HepG2 (cell line): ENCODE measurements at regions not wholly inside any gene's neighbourhood (a gene's known extent, or its start where the extent isn't known, plus 50 kb on each side); places are given as distances from the start of the nearest gene placed in this dataset.

Experiments used
- ATAC-seq: fragments of 200-7000 bp; cut with Tn5 transposase; 3 replicates; pipeline ENCODE4 v1.9.1; 2020; ENCODE audit warnings: mild to moderate bottlenecking, moderate library complexity
- BruUV-seq: library from RNA; stranded (reverse); fragments of 400-500 nt; replicated peaks from 2 replicates; lab custom pipeline; 2021; lab: Mats Ljungman, UMichigan
- CTCF ChIA-PET: fragments of 300-600 bp; formaldehyde crosslinking; extraction: SDS; loops from one replicate; lab custom pipeline; 2021; ENCODE audit warnings: low total read pairs, inconsistent platforms, low intra/inter-chr PET ratio; lab: Yijun Ruan, JAX
- POLR2A ChIA-PET: fragments of 350-600 bp; sonication (Branson Sonifier 250); formaldehyde crosslinking; loops from one replicate; lab custom pipeline; 2020; ENCODE audit warnings: antibody characterized with exemption, inconsistent platforms; lab: Yijun Ruan, JAX
- DNase-seq: peaks from one replicate; pipeline ENCODE4 v3.0.0-alpha.2; 2015; ENCODE audit warnings: low spot score
- FAIRE-seq: peaks from 3 replicates; lab custom pipeline; 2011; peaks lifted over from hg19 to GRCh38; lab: Jason Lieb, UNC
- H2AFZ ChIP-seq: one replicate; pipeline ENCODE4 v1.6.1; 2011; ENCODE audit warnings: low read length, inconsistent platforms
- H3K27ac ChIP-seq: fragments of 300-600 bp; 3 replicates; pipeline ENCODE4 v1.8.0; 2011; ENCODE audit warnings: mixed run types, mild to moderate bottlenecking, mixed read lengths, low read length, inconsistent platforms; ENCODE audit not compliant: insufficient read depth; ENCODE audit errors: extremely low read length
- H3K27me3 ChIP-seq, 2 experiments: fragments of 200-600 bp in 1 of 2; 2 replicates in 1 of 2; 3 replicates in 1 of 2; pipeline versions ENCODE4 v1.6.0 to v1.8.0; 2011; ENCODE audit warnings: low read length in 2 of 2, mild to moderate bottlenecking in 2 of 2, moderate library complexity in 2 of 2, inconsistent platforms in 1 of 2; ENCODE audit not compliant: insufficient read depth in 2 of 2, control insufficient read depth in 1 of 2
- H3K36me3 ChIP-seq, 2 experiments: fragments of 200-600 bp in 1 of 2; replicated peaks in 1 of 2; 2 replicates in 1 of 2; 3 replicates in 1 of 2; pipeline versions ENCODE4 v1.5.1 to v1.8.0; 2011; ENCODE audit warnings: low read length in 2 of 2, inconsistent platforms in 1 of 2; ENCODE audit not compliant: insufficient read depth in 2 of 2, control insufficient read depth in 1 of 2
- H3K4me1 ChIP-seq: 2 replicates; pipeline ENCODE4 v1.5.1; 2012; ENCODE audit warnings: low read length, inconsistent platforms; ENCODE audit not compliant: insufficient read depth
- H3K4me2 ChIP-seq: 2 replicates; pipeline ENCODE4 v1.6.0; 2011; ENCODE audit warnings: low read depth, low read length, inconsistent platforms
- H3K4me3 ChIP-seq, 3 experiments: fragments of 200-600 bp in 1 of 3; sonication (generic), shearing (Covaris generic) in 1 of 3; replicated peaks in 1 of 3; 2 replicates each; pipeline ENCODE4 v1.5.1; 2011 to 2016; ENCODE audit warnings: low read length in 3 of 3, inconsistent platforms in 2 of 3, low read depth in 2 of 3, mild to moderate bottlenecking in 2 of 3, control low read depth in 1 of 3, mixed read lengths in 1 of 3; ENCODE audit not compliant: insufficient read depth in 1 of 3
- H3K79me2 ChIP-seq: one replicate; pipeline ENCODE4 v1.6.1; 2011; ENCODE audit warnings: low read length, inconsistent platforms; ENCODE audit not compliant: insufficient read depth
- H3K9ac ChIP-seq: 2 replicates; pipeline ENCODE4 v1.6.0; 2011; ENCODE audit warnings: mild to moderate bottlenecking, low read depth, low read length, inconsistent platforms; ENCODE audit not compliant: insufficient read depth
- H3K9me3 ChIP-seq: 2 replicates; pipeline ENCODE4 v1.5.1; 2012; ENCODE audit warnings: mild to moderate bottlenecking, low read length
- H4K20me1 ChIP-seq: 2 replicates; pipeline ENCODE4 v1.6.0; 2011; ENCODE audit warnings: inconsistent platforms, mild to moderate bottlenecking, low read length, moderate library complexity; ENCODE audit not compliant: insufficient read depth
- AFF4 ChIP-seq: sonication (generic); formaldehyde crosslinking; IDR thresholded peaks from 2 replicates; pipeline ENCODE4 v1.4.0; 2020; ENCODE audit warnings: missing genetic modification reagents
- FIP1L1 ChIP-seq: fragments of 200-400 bp; formaldehyde crosslinking; IDR thresholded peaks from 2 replicates; pipeline ENCODE4 v1.6.1; 2018; ENCODE audit warnings: low read depth, mild to moderate bottlenecking, low read length, moderate library complexity, borderline replicate concordance; ENCODE audit not compliant: insufficient read depth
- HNRNPH1 ChIP-seq: fragments of 200-400 bp; formaldehyde crosslinking; optimal IDR thresholded peaks from 2 replicates; pipeline ENCODE3; 2017; ENCODE audit warnings: mild to moderate bottlenecking, low read depth, low read length
- HNRNPK ChIP-seq: fragments of 200-400 bp; formaldehyde crosslinking; IDR thresholded peaks from 2 replicates; pipeline ENCODE4 v1.6.1; 2018; ENCODE audit warnings: low read length, low read depth, moderate library complexity, mild to moderate bottlenecking; ENCODE audit not compliant: poor library complexity, severe bottlenecking
- NBN ChIP-seq: fragments of 450-650 bp; conservative IDR thresholded peaks from 2 replicates; pipeline ENCODE4 v1.6.1; 2017
- PAF1 ChIP-seq: IDR thresholded peaks from 2 replicates; pipeline ENCODE4 v1.6.1; 2016; ENCODE audit warnings: missing genetic modification reagents, missing compliant biosample characterization
- RBFOX2 ChIP-seq: fragments of 200-400 bp; formaldehyde crosslinking; IDR thresholded peaks from 2 replicates; pipeline ENCODE4 v1.6.1; 2017; ENCODE audit warnings: low read depth, mild to moderate bottlenecking, low read length
- RBM39 ChIP-seq: fragments of 200-400 bp; formaldehyde crosslinking; IDR thresholded peaks from one replicate; pipeline ENCODE4 v1.6.1; 2018; ENCODE audit warnings: antibody characterized with exemption, mild to moderate bottlenecking, low read depth, low read length; ENCODE audit not compliant: poor library complexity, severe bottlenecking
- SALL2 ChIP-seq: sonication (generic); formaldehyde crosslinking; IDR thresholded peaks from 2 replicates; pipeline ENCODE4 v1.8.1; 2023; ENCODE audit warnings: mild to moderate bottlenecking, missing genetic modification reagents, inconsistent platforms
- THYN1 ChIP-seq: sonication (generic); formaldehyde crosslinking; IDR thresholded peaks from 2 replicates; pipeline ENCODE4 v1.8.1; 2023; ENCODE audit warnings: low read depth, mild to moderate bottlenecking, moderate library complexity, missing genetic modification reagents, borderline replicate concordance
- TRIM22 ChIP-seq: fragments of 450-650 bp; IDR thresholded peaks from 2 replicates; pipeline ENCODE4 v1.6.1; 2017
- ZBTB20 ChIP-seq: sonication (generic); formaldehyde crosslinking; IDR thresholded peaks from 2 replicates; pipeline ENCODE4 v1.8.1; 2023; ENCODE audit warnings: missing genetic modification reagents, low read depth, mild to moderate bottlenecking, borderline replicate concordance
- ZFAT ChIP-seq: sonication (generic); formaldehyde crosslinking; conservative IDR thresholded peaks from 2 replicates; pipeline ENCODE4 v1.8.1; 2023; ENCODE audit warnings: missing genetic modification reagents, inconsistent platforms
- ZNF207 ChIP-seq: fragments of 450-650 bp; IDR thresholded peaks from 2 replicates; pipeline ENCODE4 v1.6.1; 2016; ENCODE audit warnings: antibody characterized with exemption, borderline replicate concordance
- ZNF335 ChIP-seq: sonication (generic); formaldehyde crosslinking; IDR thresholded peaks from 2 replicates; pipeline ENCODE4 v1.4.0; 2020; ENCODE audit warnings: missing genetic modification reagents
- ZNF674 ChIP-seq: sonication (generic); formaldehyde crosslinking; IDR thresholded peaks from 2 replicates; pipeline ENCODE4 v1.5.0; 2020; ENCODE audit warnings: low read depth, mild to moderate bottlenecking, missing genetic modification reagents
- WGBS: methylation state at CpG from one replicate; pipeline ENCODE4 v1.1.6; 2017; ENCODE audit warnings: low lambda C conversion rate; 5-methylcytosine and 5-hydroxymethylcytosine counted together
- in situ Hi-C: cut with HindIII; loops from 2 replicates; pipeline ENCODE4 v1.10.0; 2017; ENCODE audit warnings: low pct_unique_long_range_greater_than_20kb; ENCODE audit not compliant: extremely low pct_ligation_motif_present
- intact Hi-C: fragments of 100-400 bp; cut with micrococcal nuclease; formaldehyde crosslinking; loops from one replicate; pipeline ENCODE4 v1.10.0; 2022; ENCODE audit not compliant: unreplicated experiment

- Histone ChIP-seq H3K9me3 (no peaks in the 10 kb centered on the region), H3K4me2 (no peak overlapping the region), H3K27ac (no peak overlapping the region), H2AFZ (no peak overlapping the region), H3K27me3 (no peaks in the 10 kb centered on the region), H3K36me3 (no peaks in the 10 kb centered on the region)
- intact Hi-C loops (no loop called here), in situ Hi-C loops (no loop called here)
- DNase-seq: no peak
- POLR2A ChIA-PET: no interaction called here
- TF ChIP-seq RBFOX2 (no peak), HNRNPH1 (no peak), HNRNPK (peak; percentile 57), FIP1L1 (no peak)
- TF ChIP-seq, all 625 proteins: peak for 1
- no peak overlapping the region for H3K4me3 ChIP-seq
- CTCF ChIA-PET: no interaction called here
- no peaks in the 10 kb centered on the region for H3K79me2 ChIP-seq
- whole genome bisulfite sequencing: 33% methylated on average over 1 of the region's 1 CpG
- H3K4me1 ChIP-seq: no peaks in the 10 kb centered on the region
- FAIRE-seq: no peak
- no peaks in the 10 kb centered on the region for H4K20me1 ChIP-seq
- no peak for ATAC-seq
- no peak overlapping the region for H3K9ac ChIP-seq
- no TSS peak for BruUV-seq
These were observed 289.6 kb downstream of the CDH2 start for GRCh38 chr18:27887287-27887686.

GRCh38 chr18:27879540-27879939 lies 297.4 kb downstream of the CDH2 start:
- Histone ChIP-seq H3K9me3 (no peaks in the 10 kb centered on the region), H3K4me2 (no peak overlapping the region), H2AFZ (no peak overlapping the region), H3K36me3 (no peaks in the 10 kb centered on the region), H3K27ac (no peak overlapping the region), H3K79me2 (no peaks in the 10 kb centered on the region), H3K27me3 (no peaks in the 10 kb centered on the region), H4K20me1 (no peaks in the 10 kb centered on the region), H3K9ac (no peak overlapping the region), H3K4me3 (no peak overlapping the region), H3K4me1 (no peaks in the 10 kb centered on the region)
- ChIA-PET POLR2A (no interaction called here), CTCF (no interaction called here)
- WGBS: 10% methylated on average over 1 of the region's 1 CpG
- no peak for ATAC-seq
- in situ Hi-C loops (no loop called here), intact Hi-C loops (no loop called here)
- no TSS peak for BruUV-seq
- no peak for DNase-seq
- no peak for FAIRE-seq
- TF ChIP-seq NBN (no peak), ZFAT (CRISPR knock-in tag) (no peak), AFF4 (CRISPR knock-in tag) (no peak), ZNF207 (no peak), SALL2 (CRISPR knock-in tag) (no peak), ZNF674 (CRISPR knock-in tag) (no peak), PAF1 (no peak), RBM39 (no peak), THYN1 (CRISPR knock-in tag) (no peak), ZNF335 (CRISPR knock-in tag) (no peak), TRIM22 (no peak), ZBTB20 (CRISPR knock-in tag) (no peak)
